Aorta (tissue), 5 donors: ENCODE measurements at regions not wholly inside any gene's neighbourhood (a gene's known extent, or its start where the extent isn't known, plus 50 kb on each side); places are given as distances from the start of the nearest gene placed in this dataset.

Experiments
- ATAC-seq: fragments of 200-7000 bp; cut with Tn5 transposase; one replicate; pipeline ENCODE4 v1.9.1; 2022; ENCODE audit warnings: moderate library complexity; ENCODE audit not compliant: low FRiP score
- DNase-seq, 2 donors: peaks; one replicate each; pipeline ENCODE4 v3.0.0-alpha.2; 2020
- H3K27ac ChIP-seq, 2 donors: one replicate each; pipeline ENCODE4 v1.5.1; 2013; ENCODE audit warnings: low read length in 2 of 2, mild to moderate bottlenecking in 2 of 2, moderate library complexity in 2 of 2, control low read depth in 1 of 2, inconsistent platforms in 1 of 2, low read depth in 1 of 2
- H3K27me3 ChIP-seq, 2 donors: one replicate each; pipeline ENCODE4 v1.6.1; 2013; ENCODE audit warnings: control low read depth in 1 of 2, low read length in 1 of 2, mild to moderate bottlenecking in 1 of 2, moderate library complexity in 1 of 2; ENCODE audit not compliant: insufficient read depth in 2 of 2, control insufficient read depth in 1 of 2
- H3K36me3 ChIP-seq, 2 donors: one replicate each; pipeline ENCODE4 v1.6.1; 2013; ENCODE audit warnings: control low read depth in 1 of 2, low read length in 1 of 2, mild to moderate bottlenecking in 1 of 2; ENCODE audit not compliant: insufficient read depth in 2 of 2, control insufficient read depth in 1 of 2
- H3K4me1 ChIP-seq, 2 donors: one replicate each; pipeline ENCODE4 v1.6.1; 2013; ENCODE audit warnings: low read length in 2 of 2, control low read depth in 1 of 2, mild to moderate bottlenecking in 1 of 2, moderate library complexity in 1 of 2; ENCODE audit not compliant: insufficient read depth in 2 of 2, control insufficient read depth in 1 of 2
- H3K4me3 ChIP-seq, 2 donors: one replicate each; pipeline ENCODE4 v1.5.1; 2013; ENCODE audit warnings: low read length in 2 of 2, control low read depth in 1 of 2, mild to moderate bottlenecking in 1 of 2
- H3K9me3 ChIP-seq: one replicate; pipeline ENCODE4 v1.6.1; 2013; ENCODE audit warnings: mild to moderate bottlenecking, low read length; ENCODE audit not compliant: control insufficient read depth
- WGBS, 2 donors: extraction: QIAGEN DNeasy Blood & Tissue Kit; methylation state at CpG; one replicate each; pipeline ENCODE4 v1.1.7; 2013; 5-methylcytosine and 5-hydroxymethylcytosine counted together
- intact Hi-C, 2 donors: fragments of 100-400 bp; cut with DNase I; formaldehyde crosslinking; loops; one replicate each; pipeline versions ENCODE4 v1.14.2 to v1.15.0; 2022
- donor health status: healthy with polysubstance abuse.
- donor health status: Bipolar disorder and iron deficiency.
- donor health status: DM: no; HTN: no; CAD: no.
- donor health status: DM: no; HTN: no; CAD: no.
- donor health status: DM: yes; HTN: yes; CAD: no.

- no peak overlapping the region for H3K27ac ChIP-seq
- DNase-seq (no peak), ATAC-seq (no peak)
- intact Hi-C loops = no loop called here
- no peaks in the 10 kb centered on the region for H3K4me1 ChIP-seq
- no peaks in the 10 kb centered on the region for H3K36me3 ChIP-seq
- WGBS, 2 donors = 40 to 48% methylated on average over 3 of the region's 3 CpGs
- H3K4me3 ChIP-seq = no peak overlapping the region
- peaks cover 1% of the 10 kb centered on the region for H3K9me3 ChIP-seq
- H3K27me3 ChIP-seq = no peaks in the 10 kb centered on the region
Measured at GRCh38 chr15:27592036-27592760, 506.9 kb downstream of the OCA2 start.
